ENCODE measurements at regions not wholly inside any gene's neighbourhood (a gene's known extent, or its start where the extent isn't known, plus 50 kb on each side); places are given as distances from the start of the nearest gene placed in this dataset.

DNA sequence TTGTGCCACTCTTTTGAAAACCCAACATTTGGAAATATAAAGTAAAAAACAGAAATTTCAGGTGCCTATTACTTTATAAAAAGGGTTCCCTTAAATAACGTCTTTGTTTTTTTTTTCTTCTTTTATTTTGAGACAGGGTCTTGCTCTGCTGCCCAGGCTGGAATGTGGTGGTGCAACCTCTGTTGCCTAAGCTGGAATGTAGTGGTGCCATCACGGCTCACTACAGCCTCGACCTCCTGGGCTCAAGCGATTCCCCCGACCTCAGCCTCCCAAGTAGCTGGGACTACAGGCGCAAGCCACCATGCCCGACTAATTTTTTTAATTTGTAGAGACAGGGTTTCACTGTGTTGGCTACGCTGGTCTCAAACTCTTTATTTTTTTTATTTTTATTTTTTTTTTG is 110.2 kb upstream of the HNRNPU start:
- peaks cover 9% of the 10 kb centered on the region; the same call in 1 of the 3 replicates for H3K36me3 ChIP-seq (ENCODE audit: control insufficient read depth, insufficient read depth, low read length)
- DNase-seq (ENCODE audit: extremely low read depth in 1 of 4, low spot score in 3 of 4) (no peak), FAIRE-seq (no peak), ATAC-seq (no peak)
- in situ Hi-C loops (cut with MboI) (loop anchor here (5.0 kb wide), 1 partner anchor 73 kb away; no protein-coding TSS in a partner anchor), intact Hi-C loops (cut with micrococcal nuclease) (loop anchor here (5.0 kb wide), 1 partner anchor 322 kb away; the partner anchor contains the start of gene DESI2)
- no peaks in the 10 kb centered on the region for H4K20me1 ChIP-seq (replicated peaks; ENCODE audit: control insufficient read depth, insufficient read depth, low read length)
- H3K27ac ChIP-seq (ENCODE audit: extremely low read depth, low read depth, low read length): no peak overlapping the region
- H2AFZ ChIP-seq (ENCODE audit: low read depth, low read length): no peak overlapping the region
- H3K9ac ChIP-seq (ENCODE audit: insufficient read depth in 1 of 2, low read depth in 2 of 2, low read length in 2 of 2): no peak overlapping the region
- H3K79me2 ChIP-seq (ENCODE audit: control insufficient read depth, insufficient read depth, low read length): peaks cover 31% of the 10 kb centered on the region
- no peaks in the 10 kb centered on the region for H3K27me3 ChIP-seq (ENCODE audit: control insufficient read depth in 2 of 2, insufficient read depth in 2 of 2, low read length in 2 of 2)
- H3K9me3 ChIP-seq (replicated peaks; ENCODE audit: control insufficient read depth, insufficient read depth, low read depth, low read length): no peaks in the 10 kb centered on the region
- no peak overlapping the region for H3K4me3 ChIP-seq
- POLR2A ChIA-PET: no interaction called here
- no peaks in the 10 kb centered on the region for H3K9me1 ChIP-seq (ENCODE audit: control insufficient read depth, insufficient read depth, low read length)
- 89% methylated on average over 8 of the region's 8 CpGs for WGBS (ENCODE audit: insufficient coverage, low coverage, missing lambda C conversion rate)
- H3K4me2 ChIP-seq (ENCODE audit: insufficient read depth, low read length): no peak overlapping the region
- BruUV-seq (replicated peaks): no TSS peak
- peaks cover 4 to 14% of the 10 kb centered on the region in 2 experiments; a peak in 4 of 5 replicates for H3K4me1 ChIP-seq (replicated peaks in 1 of 2; ENCODE audit: control insufficient read depth in 2 of 2, insufficient read depth in 2 of 2, low read length in 2 of 2)
- TF ChIP-seq MIER1 (IDR thresholded peaks at IDR 0.05; ENCODE audit: low read depth) (no peak), SAFB (IDR thresholded peaks at IDR 0.05; ENCODE audit: borderline replicate concordance, low read depth, low read length) (no peak), ZNF707 (CRISPR knock-in tag; conservative IDR thresholded peaks at IDR 0.05) (no peak), POLR3G (IDR thresholded peaks at IDR 0.05; ENCODE audit: extremely low read depth, insufficient read length, insufficient replicate concordance) (no peak), CCAR2 (IDR thresholded peaks at IDR 0.05; ENCODE audit: low read depth, low read length) (no peak), DNMT1 (IDR thresholded peaks at IDR 0.05) (no peak)
- TF ChIP-seq, protein P1, sequence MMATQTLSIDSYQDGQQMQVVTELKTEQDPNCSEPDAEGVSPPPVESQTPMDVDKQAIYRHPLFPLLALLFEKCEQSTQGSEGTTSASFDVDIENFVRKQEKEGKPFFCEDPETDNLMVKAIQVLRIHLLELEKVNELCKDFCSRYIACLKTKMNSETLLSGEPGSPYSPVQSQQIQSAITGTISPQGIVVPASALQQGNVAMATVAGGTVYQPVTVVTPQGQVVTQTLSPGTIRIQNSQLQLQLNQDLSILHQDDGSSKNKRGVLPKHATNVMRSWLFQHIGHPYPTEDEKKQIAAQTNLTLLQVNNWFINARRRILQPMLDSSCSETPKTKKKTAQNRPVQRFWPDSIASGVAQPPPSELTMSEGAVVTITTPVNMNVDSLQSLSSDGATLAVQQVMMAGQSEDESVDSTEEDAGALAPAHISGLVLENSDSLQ (IDR thresholded peaks at IDR 0.05): no peak
- TF ChIP-seq, protein P2, sequence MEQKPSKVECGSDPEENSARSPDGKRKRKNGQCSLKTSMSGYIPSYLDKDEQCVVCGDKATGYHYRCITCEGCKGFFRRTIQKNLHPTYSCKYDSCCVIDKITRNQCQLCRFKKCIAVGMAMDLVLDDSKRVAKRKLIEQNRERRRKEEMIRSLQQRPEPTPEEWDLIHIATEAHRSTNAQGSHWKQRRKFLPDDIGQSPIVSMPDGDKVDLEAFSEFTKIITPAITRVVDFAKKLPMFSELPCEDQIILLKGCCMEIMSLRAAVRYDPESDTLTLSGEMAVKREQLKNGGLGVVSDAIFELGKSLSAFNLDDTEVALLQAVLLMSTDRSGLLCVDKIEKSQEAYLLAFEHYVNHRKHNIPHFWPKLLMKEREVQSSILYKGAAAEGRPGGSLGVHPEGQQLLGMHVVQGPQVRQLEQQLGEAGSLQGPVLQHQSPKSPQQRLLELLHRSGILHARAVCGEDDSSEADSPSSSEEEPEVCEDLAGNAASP (IDR thresholded peaks at IDR 0.05): no peak
- CTCF ChIA-PET (ENCODE audit: low intra/inter-chr PET ratio): no interaction called here

All from K562 (cell line).